ENCODE measurements at regions not wholly inside any gene's neighbourhood (a gene's known extent, or its start where the extent isn't known, plus 50 kb on each side); places are given as distances from the start of the nearest gene placed in this dataset.

- DNase-seq (ENCODE audit: low read depth), result no peak
- no peak for TF ChIP-seq CTCF (IDR thresholded peaks at IDR 0.05; ENCODE audit: control insufficient read depth, insufficient read depth, low read depth, low read length, missing control alignments)
- H3K4me3 ChIP-seq (ENCODE audit: control insufficient read depth, low read depth, low read length), result no peak overlapping the region
Observed at GRCh38 chr2:200255549-200255948, 50.9 kb upstream of the SPATS2L start.

Measured in AG09309 (cell line).